HG02884 (cell line): ENCODE measurements at regions not wholly inside any gene's neighbourhood (a gene's known extent, or its start where the extent isn't known, plus 50 kb on each side); places are given as distances from the start of the nearest gene placed in this dataset.
"Not testable (repeated sequence)": the region's sequence is repeated elsewhere in the genome, so short reads cannot be mapped to it uniquely, and the experiment has no call there.

Experiments
- ATAC-seq: cut with Tn5 transposase; IDR thresholded peaks from one replicate; pipeline ENCODE4 v1.9.1; 2021; ENCODE audit warnings: mild to moderate bottlenecking, moderate library complexity; ENCODE audit not compliant: unreplicated experiment

- ATAC-seq: no peak
Observed at GRCh38 chr3:8328967-8329366, 172.7 kb upstream of the LMCD1 start.

DNA sequence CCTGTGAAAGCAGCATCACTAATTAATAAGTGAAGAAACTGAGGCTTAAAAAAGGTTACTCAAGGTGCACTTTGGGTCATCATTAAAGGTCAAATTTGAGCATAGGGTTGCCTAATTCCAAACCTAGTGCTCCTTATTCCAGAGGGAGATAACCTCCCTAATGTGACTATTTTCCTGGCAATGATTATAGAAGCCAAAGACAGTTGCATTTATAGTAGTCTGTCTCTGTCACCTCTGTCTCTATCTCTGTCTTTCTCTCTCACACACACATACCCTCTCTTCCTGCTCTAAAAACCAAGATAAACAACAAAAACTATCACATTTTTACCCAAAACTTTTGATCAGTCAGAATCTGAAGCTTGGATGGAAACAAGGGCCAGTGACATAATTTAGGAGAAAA, 172.0 kb upstream of the LMCD1 start:
- no peak for ATAC-seq

DNA sequence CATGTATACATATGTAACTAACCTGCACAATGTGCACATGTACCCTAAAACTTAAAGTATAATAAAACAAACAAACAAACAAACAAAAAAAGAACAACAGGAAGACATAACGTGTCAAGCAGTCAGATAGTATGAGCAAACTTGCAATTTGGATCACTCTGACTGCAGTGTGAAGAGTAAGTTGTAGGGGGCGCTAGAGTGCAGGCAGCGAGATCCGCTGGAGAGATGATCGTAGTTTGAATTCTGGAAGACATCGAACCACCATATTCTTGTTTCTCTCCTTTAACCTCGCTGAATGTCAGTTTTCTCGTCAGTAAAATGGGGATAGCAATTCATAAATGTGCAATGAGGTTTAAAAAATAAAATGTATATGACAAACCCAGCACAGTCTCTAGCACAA, 165.2 kb upstream of the LMCD1 start:
- no peak for ATAC-seq

- no peak for ATAC-seq
Observed at GRCh38 chr3:8338424-8338823, 163.2 kb upstream of the LMCD1 start.

GRCh38 chr3:8341821-8342247, 159.8 kb upstream of the LMCD1 start:
- ATAC-seq: no peak

DNA sequence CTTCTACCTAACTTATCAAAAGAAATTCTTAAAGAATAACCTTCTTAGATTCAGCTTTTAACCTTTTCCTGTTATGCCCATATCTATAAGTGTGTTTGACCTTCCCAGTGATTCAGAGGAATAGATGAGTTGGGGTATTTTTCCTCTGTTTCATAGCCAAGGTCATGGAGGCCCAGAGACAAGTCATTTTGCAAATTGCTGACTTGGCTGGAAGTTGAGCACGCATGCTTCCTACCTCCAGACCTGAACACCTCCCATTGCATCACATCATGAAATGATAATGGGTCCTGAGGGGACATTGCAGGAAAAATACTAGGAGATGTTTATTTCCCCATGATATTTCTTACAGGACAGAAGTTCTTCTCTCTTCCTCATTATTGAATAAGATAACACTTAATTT, 158.6 kb upstream of the LMCD1 start:
- no peak for ATAC-seq

DNA sequence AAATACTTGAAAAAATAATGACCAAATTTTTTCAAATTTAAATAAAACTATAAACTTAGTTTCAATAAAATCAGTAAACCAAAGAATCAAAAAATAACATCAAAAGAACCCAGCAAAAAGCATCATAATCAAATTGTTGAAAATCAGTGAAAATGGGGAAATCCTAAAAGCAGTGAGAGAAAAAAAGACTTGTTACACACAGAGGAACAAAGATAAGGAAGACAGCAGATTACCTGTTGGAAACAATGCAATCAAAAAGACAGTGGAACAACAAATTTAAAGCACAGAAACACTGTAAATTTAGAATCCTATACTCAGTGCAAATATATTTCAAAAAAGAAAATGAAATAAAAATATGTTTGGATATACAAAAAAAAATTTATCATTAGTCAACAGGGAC, 156.2 kb upstream of the LMCD1 start:
- ATAC-seq: no peak

DNA sequence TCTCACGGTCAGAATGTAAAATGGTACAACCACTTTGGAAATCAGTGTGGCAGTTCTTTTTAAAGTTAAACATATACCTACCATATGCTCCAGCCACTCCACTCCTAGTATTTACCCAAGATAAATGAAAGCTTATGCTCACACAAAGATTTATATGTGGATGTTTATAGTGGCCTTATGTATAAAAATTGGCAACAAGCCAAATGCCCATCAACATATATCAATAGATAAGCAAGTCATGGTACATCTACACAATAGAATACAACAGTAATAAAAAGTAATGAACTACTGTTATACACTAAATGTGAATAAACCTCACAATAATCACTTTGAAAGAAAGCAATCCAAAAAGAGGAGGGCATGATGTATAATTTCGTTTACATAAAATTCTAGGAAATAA, 153.5 kb upstream of the LMCD1 start:
- no peak for ATAC-seq

DNA sequence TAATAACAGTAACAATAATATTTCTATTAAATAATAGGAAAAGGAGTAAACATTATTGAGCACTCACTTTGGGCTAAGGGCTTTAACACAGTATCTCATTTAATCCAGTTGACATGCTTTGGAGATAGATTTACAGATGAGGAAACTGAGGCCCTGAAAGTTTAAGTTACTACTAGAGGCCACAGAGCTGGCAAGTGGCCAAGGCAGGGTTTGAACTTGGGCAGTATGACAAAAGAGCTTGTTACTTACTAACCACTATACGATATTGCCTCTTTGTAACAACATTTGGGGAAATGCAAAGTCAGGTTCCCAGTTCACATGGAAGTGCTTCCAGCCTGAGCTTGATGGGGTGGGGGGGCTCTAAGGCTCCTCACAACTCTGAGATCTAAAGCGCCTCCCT, 149.1 kb upstream of the LMCD1 start:
- ATAC-seq: no peak

DNA sequence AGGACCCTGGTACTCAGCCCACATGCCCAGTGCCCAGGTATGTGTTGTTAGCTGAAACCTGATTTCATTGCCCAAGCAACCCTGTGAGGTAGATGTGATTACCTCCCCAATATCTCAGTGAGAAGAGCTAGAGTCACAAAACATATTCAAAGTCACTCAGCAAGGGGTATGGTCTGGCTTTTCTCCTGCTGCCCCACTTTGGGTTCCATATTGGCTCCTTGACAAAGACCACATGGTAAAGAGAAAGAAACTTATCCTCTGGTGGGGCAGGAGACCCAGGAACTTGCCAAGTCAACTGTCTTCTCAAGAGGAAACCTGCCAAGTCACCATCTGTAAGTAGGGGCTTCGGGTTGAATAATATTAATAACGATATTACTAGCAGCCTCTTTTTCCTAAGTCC, 148.3 kb upstream of the LMCD1 start:
- ATAC-seq: no peak

GRCh38 chr3:8355346-8355745, 146.3 kb upstream of the LMCD1 start:
- ATAC-seq: no peak

DNA sequence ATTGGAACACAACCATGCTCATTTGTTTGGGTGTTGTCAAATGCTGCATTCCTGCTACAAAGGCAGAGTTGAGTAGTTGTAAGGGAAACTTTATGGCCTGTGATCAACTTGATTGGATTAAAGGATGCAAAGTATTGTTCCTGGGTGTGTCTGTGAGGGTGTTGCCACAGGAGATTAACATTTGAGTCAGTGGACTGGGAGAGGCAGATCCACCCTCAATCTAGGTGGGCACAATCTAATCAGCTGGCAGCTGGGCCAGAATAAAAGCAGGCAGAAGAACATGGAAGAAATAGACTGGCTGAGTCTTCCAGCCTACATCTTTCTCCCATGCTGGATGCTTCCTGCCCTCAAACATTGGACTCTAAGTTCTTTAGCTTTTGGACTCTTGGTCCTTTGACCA, 145.6 kb upstream of the LMCD1 start:
- not testable (repeated sequence) for ATAC-seq

- ATAC-seq: no peak
Observed at GRCh38 chr3:8357859-8358258, 143.8 kb upstream of the LMCD1 start.

GRCh38 chr3:8359133-8359532, 142.5 kb upstream of the LMCD1 start:
- no peak for ATAC-seq

GRCh38 chr3:8363200-8363599, 138.4 kb upstream of the LMCD1 start:
- ATAC-seq: no peak

- ATAC-seq: no peak
Observed at GRCh38 chr3:8365541-8365940, 136.1 kb upstream of the LMCD1 start.

- ATAC-seq: no peak
Observed at GRCh38 chr3:8366219-8366810, 135.3 kb upstream of the LMCD1 start.

- ATAC-seq: no peak
Observed at GRCh38 chr3:8368598-8368997, 133.0 kb upstream of the LMCD1 start.

GRCh38 chr3:8369638-8370037, 132.0 kb upstream of the LMCD1 start:
- no peak for ATAC-seq

- no peak for ATAC-seq
Observed at GRCh38 chr3:8371085-8371551, 130.5 kb upstream of the LMCD1 start.

DNA sequence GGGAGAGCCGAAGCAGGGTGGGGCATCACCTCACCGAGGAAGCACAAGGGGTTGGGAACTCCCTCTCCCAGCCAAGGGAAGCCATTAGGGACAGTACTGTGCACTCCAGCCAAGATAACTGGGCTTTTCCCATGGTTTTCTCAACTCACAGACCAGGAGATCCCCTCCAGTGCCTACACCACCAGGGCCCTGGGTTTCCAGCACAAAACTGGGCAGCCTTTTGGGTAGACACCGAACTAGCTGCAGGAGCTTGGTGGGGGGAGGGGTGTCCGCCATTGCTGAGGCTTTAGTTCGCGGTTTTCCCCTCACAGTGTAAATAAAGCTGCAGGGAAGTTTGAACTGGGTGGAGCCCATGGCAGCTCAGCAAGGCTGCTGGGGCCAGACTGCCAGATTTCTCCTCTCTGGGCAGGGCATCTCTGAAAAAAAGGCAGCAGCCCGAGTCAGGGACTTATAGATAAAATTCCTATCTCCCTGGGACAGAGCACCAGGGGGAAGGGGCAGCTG, 129.6 kb upstream of the LMCD1 start:
- no peak for ATAC-seq

DNA sequence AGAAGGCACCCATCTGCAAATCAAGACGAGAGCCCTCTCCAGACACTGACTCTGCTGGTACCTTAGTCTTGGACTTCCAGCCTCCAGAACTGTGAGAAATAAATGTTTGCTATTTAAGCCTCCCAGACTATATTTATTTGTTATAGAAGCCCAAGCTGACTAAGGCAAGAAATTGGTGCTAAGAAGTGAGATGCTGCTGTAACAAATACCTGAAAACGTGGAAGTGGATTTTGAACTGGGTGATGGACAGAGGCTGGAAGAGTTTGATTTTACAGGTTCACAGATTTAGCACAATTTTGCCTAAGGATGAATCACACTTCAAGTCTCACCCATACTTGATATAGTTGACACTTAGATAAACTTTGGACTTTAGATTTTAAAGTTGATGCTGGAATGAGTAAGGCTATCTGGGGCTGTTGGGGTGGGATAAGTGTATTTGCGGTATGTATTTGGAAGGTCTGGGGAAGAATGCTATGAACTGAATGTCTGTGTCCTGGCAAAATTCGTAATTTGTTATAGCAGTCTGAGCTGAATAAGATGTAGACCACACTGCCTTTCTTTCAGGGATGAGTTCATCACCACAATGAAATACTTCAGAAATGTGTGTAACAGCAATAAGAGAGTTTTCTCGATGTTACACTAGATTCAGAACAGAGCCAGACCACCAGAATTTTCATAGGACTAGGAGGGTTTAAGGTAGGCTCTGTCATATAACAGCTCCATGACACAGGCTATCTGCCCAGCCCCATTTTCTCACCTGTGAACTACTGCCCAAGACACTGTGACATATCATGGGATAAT, 120.5 kb upstream of the LMCD1 start:
- ATAC-seq: no peak
